HCT116 (cell line): ENCODE measurements at regions not wholly inside any gene's neighbourhood (a gene's known extent, or its start where the extent isn't known, plus 50 kb on each side); places are given as distances from the start of the nearest gene placed in this dataset.

Source experiments
- ATAC-seq: fragments of 200-7000 bp; cut with Tn5 transposase; 2 replicates; pipeline ENCODE4 v1.9.1; 2020; ENCODE audit warnings: mild to moderate bottlenecking, moderate library complexity
- BruUV-seq: library from RNA; stranded (reverse); fragments of 400-500 nt; replicated peaks from 2 replicates; lab custom pipeline; 2021; lab: Mats Ljungman, UMichigan
- CTCF ChIA-PET: fragments of 300-600 bp; sonication (Branson Sonifier 250); formaldehyde crosslinking; loops from one replicate; lab custom pipeline; 2021; ENCODE audit warnings: antibody characterized with exemption; lab: Charles Lee
- POLR2A ChIA-PET: fragments of 300-600, 350-600 bp; sonication (Branson Sonifier 250); formaldehyde crosslinking; loops from one replicate; lab custom pipeline; 2021; ENCODE audit warnings: antibody characterized with exemption; lab: Charles Lee
- RAD21 ChIA-PET, 2 experiments: fragments of 300-600 bp; sonication (Branson Sonifier 250); formaldehyde crosslinking; loops; one replicate each; lab custom pipeline; 2023; ENCODE audit warnings: low total read pairs in 2 of 2; ENCODE audit not compliant: uncharacterized antibody in 2 of 2, unreplicated experiment in 2 of 2, low non-redundant PET in 1 of 2; lab: Charles Lee
- DNase-seq: peaks from one replicate; pipeline ENCODE4 v3.0.0-alpha.2; 2010; ENCODE audit warnings: low read depth, low spot score
- H2AFZ ChIP-seq: fragments of 200-600 bp; shearing (Covaris generic), sonication (generic); 2 replicates; pipeline ENCODE4 v1.6.1; 2017; ENCODE audit warnings: low read depth, mixed run types, mixed read lengths, antibody characterized with exemption, low read length; ENCODE audit not compliant: poor library complexity, severe bottlenecking
- H3K27ac ChIP-seq: 2 replicates; pipeline ENCODE4 v1.5.1; 2012; ENCODE audit warnings: low read depth, low read length
- H3K27me3 ChIP-seq: fragments of 200-600 bp; sonication (generic); 2 replicates; pipeline ENCODE4 v1.6.1; 2016; ENCODE audit warnings: mixed run types, low read length, mixed read lengths; ENCODE audit not compliant: insufficient read depth
- H3K36me3 ChIP-seq, 2 experiments: fragments of 200-500 bp in 1 of 2; fragments of 200-600 bp in 1 of 2; sonication (Bioruptor generic) in 1 of 2; sonication (generic) in 1 of 2; 2 replicates each; pipeline versions ENCODE4 v1.5.1 to v1.6.1; 2014 to 2016; ENCODE audit warnings: low read length in 2 of 2, inconsistent platforms in 1 of 2, mixed read lengths in 1 of 2, mixed run types in 1 of 2; ENCODE audit not compliant: insufficient read depth in 2 of 2, control insufficient read depth in 1 of 2
- H3K4me1 ChIP-seq, 2 experiments: fragments of 200-600 bp in 1 of 2; sonication (generic) in 1 of 2; 2 replicates each; pipeline versions ENCODE4 v1.5.1 to v1.6.1; 2012 to 2017; ENCODE audit warnings: low read length in 2 of 2, inconsistent platforms in 1 of 2, mild to moderate bottlenecking in 1 of 2, mixed read lengths in 1 of 2, mixed run types in 1 of 2, moderate library complexity in 1 of 2; ENCODE audit not compliant: insufficient read depth in 2 of 2, control insufficient read depth in 1 of 2
- H3K4me2 ChIP-seq: fragments of 200-600 bp; sonication (generic); 2 replicates; pipeline ENCODE4 v1.6.1; 2017; ENCODE audit warnings: mixed run types, low read length, mixed read lengths
- H3K4me3 ChIP-seq, 2 experiments: fragments of 200-600 bp in 1 of 2; sonication (generic) in 1 of 2; replicated peaks in 1 of 2; 2 replicates each; pipeline ENCODE4 v1.5.1; 2011 to 2016; ENCODE audit warnings: low read length in 2 of 2, control low read depth in 1 of 2, low read depth in 1 of 2, mild to moderate bottlenecking in 1 of 2, mixed read lengths in 1 of 2, mixed run types in 1 of 2
- H3K79me2 ChIP-seq: fragments of 200-600 bp; sonication (generic); 2 replicates; pipeline ENCODE4 v1.6.1; 2017; ENCODE audit warnings: mild to moderate bottlenecking, mixed run types, low read length, moderate library complexity, mixed read lengths; ENCODE audit not compliant: insufficient read depth
- H3K9ac ChIP-seq: fragments of 200-600 bp; sonication (generic); 2 replicates; pipeline ENCODE4 v1.6.1; 2016; ENCODE audit warnings: low read length, mixed read lengths
- H3K9me2 ChIP-seq: fragments of 200-600 bp; sonication (generic), shearing (Covaris generic); 2 replicates; pipeline ENCODE4 v1.6.1; 2017; ENCODE audit warnings: mixed run types, mild to moderate bottlenecking, moderate library complexity; ENCODE audit not compliant: insufficient read depth
- H3K9me3 ChIP-seq, 2 experiments: fragments of 200-500 bp in 1 of 2; fragments of 200-600 bp in 1 of 2; sonication (Bioruptor generic) in 1 of 2; sonication (generic) in 1 of 2; 2 replicates each; pipeline ENCODE4 v1.6.1; 2014 to 2017; ENCODE audit warnings: low read length in 2 of 2, mixed read lengths in 2 of 2, inconsistent platforms in 1 of 2, low read depth in 1 of 2, mild to moderate bottlenecking in 1 of 2, mixed run types in 1 of 2, moderate library complexity in 1 of 2; ENCODE audit not compliant: control insufficient read depth in 1 of 2, insufficient read depth in 1 of 2
- H4K20me1 ChIP-seq: fragments of 200-600 bp; sonication (generic), shearing (Covaris generic); 2 replicates; pipeline ENCODE4 v1.6.1; 2017; ENCODE audit warnings: mixed run types, mild to moderate bottlenecking, moderate library complexity; ENCODE audit not compliant: insufficient read depth
- ATF3 ChIP-seq: IDR thresholded peaks from 2 replicates; pipeline ENCODE4 v1.6.1; 2012
- CTCF ChIP-seq, 3 experiments: fragments of 200-600 bp in 1 of 3; sonication (generic) in 1 of 3; IDR thresholded peaks in 2 of 3; conservative IDR thresholded peaks in 1 of 3; 2 replicates each; pipeline ENCODE4 v1.5.1; 2012 to 2017; ENCODE audit warnings: low read depth in 2 of 3, low read length in 2 of 3, antibody characterized with exemption in 1 of 3, borderline replicate concordance in 1 of 3, control low read depth in 1 of 3, mild to moderate bottlenecking in 1 of 3, mixed read lengths in 1 of 3, mixed run types in 1 of 3, moderate library complexity in 1 of 3; ENCODE audit not compliant: insufficient read depth in 1 of 3
- EZH2phosphoT487 ChIP-seq: fragments of 200-600 bp; IDR thresholded peaks from 2 replicates; pipeline ENCODE4 v1.6.1; 2018; ENCODE audit warnings: antibody characterized with exemption, borderline replicate concordance
- MAX ChIP-seq: IDR thresholded peaks from 2 replicates; pipeline ENCODE4 v1.6.1; 2012
- POLR2AphosphoS5 ChIP-seq: IDR thresholded peaks from 2 replicates; pipeline ENCODE4 v1.6.1; 2011; ENCODE audit warnings: mild to moderate bottlenecking, low read depth, low read length, moderate library complexity
- SRF ChIP-seq: IDR thresholded peaks from 2 replicates; pipeline ENCODE4 v1.6.1; 2012; ENCODE audit warnings: low read depth
- ZFX ChIP-seq: fragments of 450-650 bp; IDR thresholded peaks from 2 replicates; pipeline ENCODE4 v1.6.1; 2017
- intact Hi-C: fragments of 100-400 bp; cut with micrococcal nuclease; formaldehyde crosslinking; loops from 2 replicates; pipeline ENCODE4 v1.10.0; 2022

- ChIA-PET RAD21 (no interaction called here), POLR2A (no interaction called here)
- Histone ChIP-seq H3K36me3 (peaks cover 1 to 3% of the 10 kb centered on the region in 2 experiments; a peak in 1 of 4 replicates), H3K4me3 (no peak overlapping the region), H2AFZ (no peak overlapping the region), H4K20me1 (no peaks in the 10 kb centered on the region)
- intact Hi-C loops: no loop called here
- TF ChIP-seq MAX: no peak
- TF ChIP-seq SRF: no peak
- TF ChIP-seq, all 23 proteins: peak for 0
- Histone ChIP-seq H3K9ac (no peak overlapping the region), H3K27me3 (no peaks in the 10 kb centered on the region), H3K79me2 (peaks cover 43% of the 10 kb centered on the region), H3K9me3 (no peaks in the 10 kb centered on the region), H3K4me2 (no peak overlapping the region), H3K9me2 (no peaks in the 10 kb centered on the region), H3K4me1 (peaks cover 3 to 16% of the 10 kb centered on the region in 2 experiments; a peak in 3 of 4 replicates), H3K27ac (no peak overlapping the region)
- DNase-seq (no peak), ATAC-seq (no peak)
- CTCF ChIA-PET: no interaction called here
- no TSS peak for BruUV-seq
Observed at GRCh38 chr19:5290336-5291262, 50.0 kb downstream of the PTPRS start.

- H3K9me3 ChIP-seq: no peaks in the 10 kb centered on the region
- no peak overlapping the region for H3K27ac ChIP-seq
- peaks cover 3 to 16% of the 10 kb centered on the region in 2 experiments; a peak in 3 of 4 replicates for H3K4me1 ChIP-seq
- ChIA-PET CTCF (no interaction called here), RAD21 (no interaction called here), POLR2A (no interaction called here)
- TF ChIP-seq ATF3 (no peak), ZFX (no peak), CTCF (IDR thresholded peaks at IDR 0.05 in 2 of 3, conservative IDR thresholded peaks at IDR 0.05 in 1 of 3; ENCODE audit: borderline replicate concordance in 1 of 3, insufficient read depth in 1 of 3, low read depth in 2 of 3, low read length in 2 of 3) (0 out of 6 replicates have a peak, but pooled peaks of 1 of the 3 experiments have one; percentile 6), POLR2AphosphoS5 (no peak), EZH2phosphoT487 (no peak)
- no peaks in the 10 kb centered on the region for H3K27me3 ChIP-seq
- H4K20me1 ChIP-seq: no peaks in the 10 kb centered on the region
- no peak overlapping the region for H3K4me2 ChIP-seq
- H2AFZ ChIP-seq: no peak overlapping the region
- intact Hi-C loops: no loop called here
- no TSS peak for BruUV-seq
- peaks cover 43% of the 10 kb centered on the region for H3K79me2 ChIP-seq
- no peak overlapping the region for H3K4me3 ChIP-seq
- H3K36me3 ChIP-seq: peaks cover 3 to 7% of the 10 kb centered on the region in 2 experiments; a peak in 1 of 4 replicates
- ATAC-seq (no peak), DNase-seq (no peak)
- H3K9ac ChIP-seq: no peak overlapping the region
- H3K9me2 ChIP-seq: no peaks in the 10 kb centered on the region
Observed at GRCh38 chr19:5289060-5289990, 51.3 kb downstream of the PTPRS start.
